ENCODE measurements at regions not wholly inside any gene's neighbourhood (a gene's known extent, or its start where the extent isn't known, plus 50 kb on each side); places are given as distances from the start of the nearest gene placed in this dataset.

DNA sequence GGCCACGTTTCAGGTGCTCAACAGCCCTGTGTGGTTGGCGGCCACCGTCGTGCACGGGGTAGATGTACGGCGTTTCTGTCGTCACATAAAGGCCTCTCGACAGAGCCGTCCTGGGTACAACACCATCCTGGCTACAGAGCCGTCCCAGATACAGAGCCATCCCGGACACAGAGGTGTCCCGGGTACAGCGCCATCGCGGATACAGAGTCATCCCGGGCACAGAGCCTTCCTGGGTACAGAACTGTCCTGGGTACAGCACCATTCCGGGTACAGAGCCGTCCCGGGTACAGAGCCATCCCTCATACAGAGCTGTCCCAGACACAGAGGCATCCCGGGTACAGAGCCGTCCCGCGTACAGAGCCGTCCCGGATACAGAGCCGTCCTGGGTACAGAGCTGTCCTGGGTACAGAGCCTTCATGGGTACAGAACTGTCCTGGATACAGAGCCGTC is 222.7 kb upstream of the SOX1 start:
- DNase-seq, result no peak

DNA sequence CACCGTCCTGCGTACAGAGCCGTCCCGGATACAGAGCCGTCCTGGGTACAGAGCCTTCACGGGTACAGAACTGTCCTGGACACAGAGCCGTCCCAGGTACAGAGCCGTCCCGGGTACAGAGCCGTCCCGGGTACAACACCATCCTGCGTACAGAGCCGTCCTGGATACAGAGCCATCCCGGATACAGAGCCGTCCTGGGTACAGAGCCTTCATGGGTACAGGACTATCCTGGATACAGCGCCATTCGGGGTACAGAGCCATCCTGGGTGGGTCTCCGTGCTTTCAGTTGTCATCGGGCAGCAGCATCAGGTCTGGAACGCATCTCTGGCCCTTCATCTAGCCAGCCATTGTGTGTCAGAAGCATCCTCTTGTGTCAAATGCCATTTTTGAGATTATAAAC is 222.3 kb upstream of the SOX1 start:
- DNase-seq, result no peak

DNA sequence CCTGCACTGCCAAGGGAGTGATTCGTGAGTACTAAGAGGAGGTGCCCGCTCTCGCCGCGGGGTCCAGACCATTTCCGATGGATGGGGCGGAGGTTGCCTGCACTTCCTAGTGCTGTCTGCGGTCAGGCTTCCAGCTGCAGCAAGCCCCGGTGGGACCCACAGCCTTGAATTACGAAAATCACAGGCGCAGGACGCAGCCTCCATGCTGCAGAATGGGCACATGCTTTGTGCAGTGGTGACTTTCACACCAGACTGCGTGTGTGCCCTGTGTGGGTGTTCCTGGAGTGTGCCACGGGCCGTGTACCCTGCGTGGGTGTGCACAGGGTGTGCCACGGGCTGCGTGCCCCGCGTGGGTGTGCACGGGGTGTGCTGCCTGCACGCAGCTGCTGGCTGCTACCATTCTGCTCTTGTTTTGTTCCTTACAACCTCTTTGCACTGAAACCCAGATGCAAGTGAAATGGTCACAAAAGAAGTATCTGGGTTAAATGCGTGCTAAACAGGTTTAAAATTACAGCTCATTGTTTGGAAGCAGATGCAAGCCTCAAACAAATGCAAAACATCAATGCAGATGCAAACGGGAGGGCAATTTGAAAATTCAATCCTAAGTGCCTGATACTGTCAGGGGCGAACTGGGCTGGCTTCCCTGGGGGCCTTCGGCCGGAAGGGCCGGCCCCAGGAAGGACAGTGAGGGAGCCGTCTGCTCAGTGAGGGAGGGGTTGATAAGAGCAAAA is 221.2 kb upstream of the SOX1 start:
- no peak for DNase-seq

DNA sequence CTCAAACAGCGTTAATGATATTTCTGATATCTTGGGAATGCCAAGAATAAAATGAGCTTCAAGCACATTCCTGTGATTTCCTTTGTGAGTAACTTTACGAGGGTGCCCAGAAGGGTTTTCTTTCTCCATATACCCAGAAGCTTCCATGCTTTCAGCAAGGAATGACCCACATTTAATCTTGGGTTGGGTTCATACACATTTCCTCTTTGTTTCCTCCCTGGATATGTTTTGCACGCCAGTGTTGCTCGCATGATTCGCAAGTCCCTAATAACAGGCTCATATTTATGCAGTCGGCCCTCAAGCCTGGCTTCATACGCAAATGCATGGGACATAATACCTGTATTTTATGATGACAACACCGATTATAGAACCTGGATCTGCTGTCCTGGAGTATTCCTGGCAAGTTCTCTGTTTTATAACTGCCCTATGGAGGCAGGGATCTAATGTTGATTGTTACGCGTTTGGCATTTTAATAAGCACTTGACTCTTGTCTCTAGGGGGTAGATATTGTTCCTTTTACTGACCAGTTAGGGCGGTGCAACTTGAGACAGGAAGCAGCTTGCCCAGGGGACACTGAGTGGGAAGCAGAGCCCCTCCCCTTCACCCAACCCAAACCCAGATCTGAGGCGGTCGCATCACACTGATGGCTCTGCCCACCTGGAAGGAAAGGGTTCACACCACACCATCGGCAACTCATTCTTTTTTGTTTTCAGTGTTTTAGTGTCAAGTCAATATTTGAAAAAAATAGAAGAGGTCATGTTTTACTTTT is 220.4 kb upstream of the SOX1 start:
- no peak for DNase-seq

DNA sequence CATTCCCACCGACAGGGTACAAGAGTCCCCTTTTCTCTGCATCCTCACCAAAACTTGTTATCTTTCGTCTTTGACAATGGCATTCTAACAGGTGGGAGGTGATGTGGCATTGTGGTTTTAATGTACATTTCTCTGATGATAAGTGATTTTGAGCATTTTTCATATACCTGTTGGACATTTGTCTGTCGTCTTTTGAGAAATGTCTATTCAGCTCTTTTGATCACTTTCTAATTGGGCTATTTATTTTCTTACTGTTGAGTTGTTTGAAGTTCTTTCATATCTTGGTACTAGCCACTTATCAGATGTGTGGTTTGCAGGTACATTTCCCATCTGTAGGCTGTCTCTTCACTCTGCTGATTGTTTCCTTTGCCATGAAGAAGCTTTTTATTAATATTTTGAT is 219.0 kb upstream of the SOX1 start:
- DNase-seq, result no peak

DNA sequence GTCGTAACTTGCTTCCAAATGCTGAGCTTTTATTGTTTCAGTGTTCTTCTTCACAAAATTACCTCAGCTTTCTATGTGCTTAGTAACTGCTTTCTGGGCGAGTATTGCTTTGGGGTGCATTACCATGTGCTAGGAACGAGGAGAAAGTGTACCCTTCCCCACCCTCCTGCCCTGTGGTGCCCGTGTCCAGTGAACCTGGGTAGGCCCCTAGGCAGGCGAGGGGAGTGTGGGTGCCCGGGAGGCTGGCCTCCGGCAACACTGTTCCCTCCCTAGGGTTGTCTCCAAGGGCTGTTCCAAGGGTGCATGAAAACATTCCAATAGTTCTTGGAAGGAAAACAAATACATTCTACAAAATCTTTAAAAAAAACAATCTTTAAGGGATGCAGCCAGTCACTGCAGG is 216.5 kb upstream of the SOX1 start:
- DNase-seq, result no peak

DNA sequence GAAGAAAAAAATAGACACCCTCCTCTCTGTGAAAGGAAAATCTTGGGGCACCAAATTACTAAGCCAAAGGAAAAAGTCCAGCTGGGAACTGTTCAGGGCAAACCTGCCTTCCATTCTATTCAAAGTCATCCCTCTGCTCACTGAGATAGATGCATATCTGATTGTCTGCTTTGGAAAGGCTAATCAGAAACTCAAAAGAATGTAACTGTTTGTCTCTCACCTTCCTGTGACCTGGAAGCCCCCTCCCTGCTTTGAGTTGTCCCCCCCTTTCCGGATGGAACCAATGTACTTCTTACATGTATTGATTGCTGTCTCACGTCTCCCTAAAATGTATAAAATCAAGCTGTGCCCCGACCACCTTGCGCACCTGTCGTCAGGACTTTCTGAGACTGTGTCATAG is 216.0 kb upstream of the SOX1 start:
- no peak for DNase-seq

DNA sequence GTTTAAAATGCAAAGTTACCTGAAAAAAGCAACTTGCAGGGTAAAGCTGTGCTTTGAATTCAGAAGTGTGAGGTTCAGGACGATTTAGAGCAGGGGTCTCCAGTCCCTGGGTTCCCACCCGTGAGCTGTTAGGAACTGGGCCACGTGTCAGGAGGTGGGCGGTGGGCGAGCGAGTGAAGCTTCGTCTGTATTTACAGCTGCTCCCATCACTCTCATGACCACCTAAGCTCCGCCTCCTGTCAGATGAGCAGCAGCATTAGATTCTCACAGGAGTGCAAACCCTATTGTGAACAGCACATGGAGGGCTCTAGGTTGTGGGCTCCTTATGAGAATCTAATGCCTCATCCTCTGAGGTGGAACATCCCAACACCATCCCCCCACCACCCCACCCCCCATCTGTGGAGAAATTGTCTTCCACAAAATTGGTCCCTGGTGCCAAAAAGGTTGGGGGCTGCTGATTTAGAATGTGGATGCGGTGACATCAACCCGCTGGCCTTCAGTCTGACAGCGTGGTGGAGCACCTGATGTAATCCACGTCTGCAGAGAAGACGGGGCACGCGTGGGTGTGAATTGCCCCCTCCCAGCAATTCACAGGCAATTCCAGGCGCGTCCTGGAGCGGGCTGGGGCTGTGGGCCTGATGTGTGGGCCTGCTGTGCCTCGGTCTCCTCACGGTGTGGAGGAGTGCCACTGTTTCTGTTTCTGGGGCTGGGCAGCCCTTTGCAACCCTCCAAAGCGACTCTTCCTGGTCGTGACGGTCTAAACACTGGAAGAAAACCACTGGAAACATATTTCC is 214.0 kb upstream of the SOX1 start:
- no peak for DNase-seq

DNA sequence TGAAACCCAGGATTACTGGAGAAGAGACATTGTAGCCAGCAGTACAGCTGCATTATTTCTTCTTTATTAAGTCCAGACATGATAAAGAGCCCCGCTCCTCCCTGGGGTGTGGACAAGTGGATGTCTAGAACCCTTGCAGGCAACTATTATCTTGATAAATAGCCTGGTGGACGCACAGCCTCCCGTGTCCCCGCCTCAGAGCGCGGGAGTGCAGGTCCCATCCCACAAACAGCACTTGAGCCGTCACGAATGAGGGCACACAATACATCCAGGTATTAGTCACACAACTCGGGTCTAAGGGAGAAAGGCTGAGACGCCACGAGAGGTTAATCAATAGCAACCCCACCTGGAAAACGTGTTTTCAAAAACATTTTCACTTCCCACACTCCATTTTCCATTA is 213.2 kb upstream of the SOX1 start:
- no peak for DNase-seq

DNA sequence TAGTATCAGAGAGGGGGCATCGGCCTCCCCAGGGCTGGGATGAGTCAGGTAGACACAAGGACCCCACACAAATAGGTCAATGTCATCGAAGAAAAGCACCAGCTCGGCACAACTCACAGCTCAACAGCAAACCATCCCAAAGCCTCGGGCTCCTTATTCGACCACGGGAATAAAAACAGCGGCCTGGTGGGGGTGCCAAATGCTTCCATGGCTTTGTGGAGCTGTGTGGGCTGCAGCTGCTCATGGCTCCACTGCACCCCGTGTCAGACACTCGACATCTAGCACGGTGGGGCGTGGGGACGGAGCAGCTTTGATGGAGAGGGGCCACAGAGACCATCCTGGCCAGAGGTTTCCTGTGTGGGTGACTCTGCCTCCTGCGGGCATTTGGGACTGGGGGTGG is 212.5 kb upstream of the SOX1 start:
- no peak for DNase-seq

DNA sequence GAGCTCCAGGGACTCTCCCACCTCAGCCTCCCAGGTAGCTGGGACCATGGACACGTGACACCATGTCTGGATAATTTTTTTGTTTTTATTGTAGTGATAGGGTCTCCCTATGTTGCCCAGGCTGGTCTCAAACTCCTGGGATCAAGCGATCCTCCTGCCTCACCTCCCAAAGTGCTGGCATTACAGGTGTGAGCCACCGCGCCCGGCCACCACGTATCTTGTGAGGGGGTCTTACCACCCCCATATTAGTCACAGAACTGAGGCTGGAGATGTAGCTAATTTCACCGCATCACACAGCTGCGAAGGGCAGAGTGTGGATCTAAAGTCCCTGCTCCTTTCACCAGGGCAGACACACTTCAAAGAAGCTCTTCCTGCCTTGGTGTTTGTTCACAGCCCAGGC is 211.8 kb upstream of the SOX1 start:
- no peak for DNase-seq

DNA sequence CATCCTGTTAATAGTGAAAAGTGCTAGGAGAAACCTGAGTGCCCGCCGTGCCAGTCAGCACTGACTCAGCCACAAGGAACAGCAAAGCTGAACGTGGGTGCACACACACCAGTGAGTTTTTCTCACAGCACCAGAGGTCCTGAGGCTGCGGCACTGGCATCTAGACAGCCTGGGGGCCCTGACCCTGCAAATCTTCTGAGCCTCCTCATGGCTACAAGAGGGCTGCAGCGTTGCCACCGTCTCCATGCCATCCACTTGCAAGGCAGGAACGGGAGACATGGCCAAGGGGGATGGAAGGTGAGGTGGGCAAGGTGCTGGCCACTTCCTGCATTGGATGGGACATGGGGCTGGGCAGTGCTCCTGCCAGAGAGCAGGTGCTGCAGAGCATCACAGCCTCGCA is 211.2 kb upstream of the SOX1 start:
- DNase-seq, result no peak

DNA sequence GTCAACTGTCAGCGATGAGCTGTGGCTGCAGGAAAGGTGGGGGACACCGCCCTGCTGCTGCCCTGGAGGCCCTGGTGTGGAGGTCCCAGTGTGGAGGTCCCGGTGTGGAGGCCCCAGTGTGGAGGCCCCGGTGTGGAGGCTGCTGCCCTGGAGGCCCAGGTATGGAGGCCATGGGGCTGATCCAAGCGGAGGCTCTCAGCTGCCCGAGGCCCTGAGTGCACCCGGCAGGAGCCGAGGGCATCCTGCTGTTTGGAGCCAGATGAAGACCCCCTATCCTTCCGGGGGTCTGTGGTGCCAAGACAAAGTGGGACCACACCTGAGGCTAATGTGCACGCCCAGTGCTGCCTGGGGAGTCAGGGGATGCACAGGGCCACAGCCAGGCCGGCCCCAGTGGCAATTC is 210.4 kb upstream of the SOX1 start:
- DNase-seq, result no peak

DNA sequence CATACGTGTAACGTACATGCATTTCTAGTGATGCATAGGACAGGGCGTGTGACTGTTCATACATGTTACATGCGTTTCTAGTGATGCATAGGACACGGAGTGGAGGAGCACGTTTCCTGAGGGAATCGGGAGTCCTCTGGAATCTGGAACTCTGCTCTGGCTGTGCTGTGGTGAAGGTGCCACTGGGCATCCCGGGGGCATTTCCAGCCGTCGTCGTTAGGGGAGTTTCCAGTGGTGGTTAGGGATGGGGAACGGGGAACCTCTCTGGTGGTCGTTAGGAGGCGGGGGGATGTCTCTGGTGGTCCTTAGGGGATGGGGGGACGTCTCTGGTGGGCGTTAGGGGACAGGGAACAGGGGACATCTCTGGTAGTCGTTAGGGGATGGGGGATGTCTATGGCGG is 209.6 kb upstream of the SOX1 start:
- DNase-seq, result no peak

DNA sequence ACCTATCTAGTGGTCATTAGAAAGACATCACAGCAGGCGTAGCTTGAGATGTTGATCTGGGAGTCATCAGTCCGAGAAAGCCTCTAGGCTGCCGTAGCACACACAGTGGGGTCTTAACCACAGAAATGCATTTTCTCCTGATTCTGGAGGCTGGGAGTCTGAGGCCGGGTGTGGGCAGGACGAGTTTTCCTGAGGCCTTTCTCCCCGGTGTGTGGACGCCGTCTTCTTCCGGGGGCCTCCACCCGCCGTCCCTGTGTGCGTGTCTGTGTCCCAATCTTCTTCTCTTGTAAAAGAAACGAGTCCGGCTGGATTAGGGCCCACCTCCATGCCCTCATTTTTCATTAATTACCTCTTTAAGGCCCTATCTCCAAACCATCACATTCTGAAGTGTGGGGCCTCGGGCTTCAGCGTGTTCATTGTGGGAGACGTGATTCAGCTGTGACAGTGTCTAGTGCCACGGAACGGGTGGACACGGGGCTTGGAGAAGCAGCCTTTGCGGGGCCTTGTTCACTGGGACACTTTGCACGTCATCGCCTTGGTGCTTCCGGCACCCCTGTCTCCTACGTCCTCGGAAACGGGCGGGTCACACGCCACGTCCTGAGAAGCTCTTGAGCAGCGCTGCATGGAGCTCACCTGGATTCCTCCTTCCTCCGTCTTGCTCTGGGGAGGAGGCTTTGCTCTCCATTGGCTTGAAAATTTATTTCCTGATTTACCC is 208.9 kb upstream of the SOX1 start:
- DNase-seq, result no peak

DNA sequence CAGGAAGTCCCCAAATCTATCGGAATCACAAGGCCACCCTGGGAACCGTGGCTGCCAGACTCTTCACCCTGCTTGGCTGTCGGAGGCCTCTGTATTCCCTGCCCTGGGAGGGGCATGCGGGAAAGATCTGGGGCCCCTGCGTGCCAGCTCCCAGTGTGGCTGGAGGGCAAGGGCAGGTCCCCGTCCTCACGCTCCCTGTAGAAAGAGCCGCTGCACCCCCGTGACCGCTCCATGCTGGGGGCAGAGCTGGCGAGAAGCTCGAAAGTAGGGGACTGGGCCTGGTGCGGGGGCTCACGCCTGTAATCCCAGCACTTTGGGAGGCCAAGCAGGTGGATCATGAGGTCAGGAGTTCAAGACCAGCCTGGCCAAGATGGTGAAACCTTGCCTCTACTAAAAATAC is 208.4 kb upstream of the SOX1 start:
- no peak for DNase-seq

DNA sequence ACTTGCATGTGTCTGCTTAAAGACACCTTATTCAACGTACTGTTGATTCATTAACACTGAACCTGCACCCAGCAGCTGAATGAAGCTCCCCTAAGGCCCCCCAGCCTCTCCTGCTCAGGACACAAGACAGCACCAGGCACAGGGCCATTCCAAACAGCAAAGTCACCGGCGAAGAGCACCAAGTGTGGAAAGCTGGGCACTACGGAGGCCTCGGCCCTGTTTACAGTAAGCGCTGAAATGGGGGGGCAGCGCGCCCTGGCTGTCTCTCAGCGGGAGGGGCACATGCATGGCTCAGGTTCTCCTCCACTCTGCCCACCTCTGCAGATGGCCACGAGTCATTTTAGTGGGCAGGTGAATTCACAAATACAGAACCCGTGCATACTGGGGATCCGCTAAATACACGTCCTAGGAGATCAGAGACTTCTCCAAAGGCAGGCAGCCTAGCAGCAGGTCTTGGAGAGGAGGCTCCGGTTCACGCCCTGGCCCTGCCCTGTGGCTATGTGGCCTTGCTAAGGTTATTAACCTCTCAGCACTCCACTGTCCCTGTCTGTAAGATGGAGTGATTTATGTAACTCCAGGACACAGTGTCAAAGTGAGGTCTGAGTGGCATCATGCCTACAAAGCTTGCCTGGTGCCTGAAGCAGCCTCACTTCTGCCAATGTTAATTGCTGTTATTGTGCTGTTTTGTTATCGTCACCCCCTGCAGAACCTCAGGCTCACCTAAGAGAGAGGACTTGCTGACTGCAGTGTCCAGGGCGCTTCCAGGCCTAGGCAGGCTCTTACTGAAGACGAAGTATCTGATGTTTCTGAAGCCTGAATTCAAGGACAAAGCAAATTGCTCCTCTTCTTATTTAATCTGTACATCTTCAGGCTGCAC is 207.4 kb upstream of the SOX1 start:
- DNase-seq, result no peak

DNA sequence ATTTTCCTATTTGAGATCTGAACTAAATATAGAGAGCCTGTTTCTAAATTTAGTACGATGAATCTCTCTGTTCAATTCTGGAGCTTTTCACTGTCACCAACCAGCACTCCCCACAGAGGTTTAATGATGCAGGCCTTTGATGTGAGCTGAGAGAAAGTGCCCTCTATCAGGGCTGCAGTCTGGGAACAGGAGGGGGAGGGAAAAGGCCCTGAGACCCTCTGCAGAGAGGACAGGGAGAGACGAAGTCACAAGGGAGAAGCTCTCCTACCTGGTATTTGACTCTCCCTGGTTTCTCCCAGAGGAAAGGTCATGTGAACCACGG is 206.8 kb upstream of the SOX1 start:
- no peak for DNase-seq

DNA sequence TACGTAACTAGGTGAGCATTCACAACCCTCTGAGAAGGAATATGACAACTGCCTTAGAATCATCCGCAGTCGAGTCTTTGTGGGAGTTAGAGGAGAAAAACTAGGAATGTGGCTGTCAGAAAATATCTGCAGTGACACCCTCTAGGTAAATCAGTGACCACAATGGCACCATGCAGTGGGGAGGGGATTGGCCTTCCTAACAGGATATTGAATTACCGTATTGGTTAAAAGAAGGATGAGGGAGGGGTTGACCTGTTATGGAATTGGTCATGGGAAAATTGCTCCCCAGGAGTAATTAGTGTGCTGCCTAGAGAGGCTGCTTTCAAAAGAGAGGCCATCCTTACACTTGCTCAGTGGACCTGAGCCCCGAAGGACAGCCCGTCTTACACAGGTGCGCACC is 205.6 kb upstream of the SOX1 start:
- DNase-seq, result no peak

DNA sequence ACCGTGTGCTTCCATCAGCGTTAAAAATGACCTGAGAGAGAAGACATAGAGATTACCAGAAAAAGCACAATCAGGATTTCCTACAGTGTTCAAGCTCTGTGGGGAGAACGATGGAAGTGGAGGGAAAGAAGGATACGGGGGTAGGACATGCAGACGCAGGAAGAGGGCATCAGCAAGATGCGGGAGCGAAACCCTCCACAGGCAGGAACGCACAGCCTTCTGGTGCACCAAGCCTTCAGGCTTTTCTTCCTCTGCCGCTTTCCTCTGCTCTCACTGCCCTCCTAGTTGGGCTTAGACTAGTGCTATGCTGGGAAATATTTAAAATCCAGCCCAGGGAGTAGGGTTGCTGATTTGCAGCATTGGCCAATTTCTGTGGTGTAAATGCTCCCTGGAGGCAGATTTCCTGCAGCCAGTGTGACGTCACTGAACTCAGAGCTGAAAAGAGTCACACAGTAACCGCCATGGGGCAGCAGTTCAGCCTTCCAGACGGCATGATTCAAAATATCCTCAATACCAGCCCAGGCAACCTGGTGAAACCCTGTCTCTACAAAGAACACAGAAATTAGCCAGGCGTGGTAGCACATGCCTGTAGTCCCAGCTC is 205.1 kb upstream of the SOX1 start:
- no peak for DNase-seq
